HCT116 (cell line): ENCODE measurements at regions not wholly inside any gene's neighbourhood (a gene's known extent, or its start where the extent isn't known, plus 50 kb on each side); places are given as distances from the start of the nearest gene placed in this dataset.

Source experiments
- ATAC-seq: fragments of 200-7000 bp; cut with Tn5 transposase; 2 replicates; pipeline ENCODE4 v1.9.1; 2020; ENCODE audit warnings: mild to moderate bottlenecking, moderate library complexity
- BruUV-seq: library from RNA; stranded (reverse); fragments of 400-500 nt; replicated peaks from 2 replicates; lab custom pipeline; 2021; lab: Mats Ljungman, UMichigan
- CTCF ChIA-PET: fragments of 300-600 bp; sonication (Branson Sonifier 250); formaldehyde crosslinking; loops from one replicate; lab custom pipeline; 2021; ENCODE audit warnings: antibody characterized with exemption; lab: Charles Lee
- POLR2A ChIA-PET: fragments of 300-600, 350-600 bp; sonication (Branson Sonifier 250); formaldehyde crosslinking; loops from one replicate; lab custom pipeline; 2021; ENCODE audit warnings: antibody characterized with exemption; lab: Charles Lee
- RAD21 ChIA-PET, 2 experiments: fragments of 300-600 bp; sonication (Branson Sonifier 250); formaldehyde crosslinking; loops; one replicate each; lab custom pipeline; 2023; ENCODE audit warnings: low total read pairs in 2 of 2; ENCODE audit not compliant: uncharacterized antibody in 2 of 2, unreplicated experiment in 2 of 2, low non-redundant PET in 1 of 2; lab: Charles Lee
- DNase-seq: peaks from one replicate; pipeline ENCODE4 v3.0.0-alpha.2; 2010; ENCODE audit warnings: low read depth, low spot score
- H2AFZ ChIP-seq: fragments of 200-600 bp; shearing (Covaris generic), sonication (generic); 2 replicates; pipeline ENCODE4 v1.6.1; 2017; ENCODE audit warnings: low read depth, mixed run types, mixed read lengths, antibody characterized with exemption, low read length; ENCODE audit not compliant: poor library complexity, severe bottlenecking
- H3K27ac ChIP-seq: 2 replicates; pipeline ENCODE4 v1.5.1; 2012; ENCODE audit warnings: low read depth, low read length
- H3K27me3 ChIP-seq: fragments of 200-600 bp; sonication (generic); 2 replicates; pipeline ENCODE4 v1.6.1; 2016; ENCODE audit warnings: mixed run types, low read length, mixed read lengths; ENCODE audit not compliant: insufficient read depth
- H3K36me3 ChIP-seq, 2 experiments: fragments of 200-500 bp in 1 of 2; fragments of 200-600 bp in 1 of 2; sonication (Bioruptor generic) in 1 of 2; sonication (generic) in 1 of 2; 2 replicates each; pipeline versions ENCODE4 v1.5.1 to v1.6.1; 2014 to 2016; ENCODE audit warnings: low read length in 2 of 2, inconsistent platforms in 1 of 2, mixed read lengths in 1 of 2, mixed run types in 1 of 2; ENCODE audit not compliant: insufficient read depth in 2 of 2, control insufficient read depth in 1 of 2
- H3K4me1 ChIP-seq, 2 experiments: fragments of 200-600 bp in 1 of 2; sonication (generic) in 1 of 2; 2 replicates each; pipeline versions ENCODE4 v1.5.1 to v1.6.1; 2012 to 2017; ENCODE audit warnings: low read length in 2 of 2, inconsistent platforms in 1 of 2, mild to moderate bottlenecking in 1 of 2, mixed read lengths in 1 of 2, mixed run types in 1 of 2, moderate library complexity in 1 of 2; ENCODE audit not compliant: insufficient read depth in 2 of 2, control insufficient read depth in 1 of 2
- H3K4me2 ChIP-seq: fragments of 200-600 bp; sonication (generic); 2 replicates; pipeline ENCODE4 v1.6.1; 2017; ENCODE audit warnings: mixed run types, low read length, mixed read lengths
- H3K4me3 ChIP-seq, 2 experiments: fragments of 200-600 bp in 1 of 2; sonication (generic) in 1 of 2; replicated peaks in 1 of 2; 2 replicates each; pipeline ENCODE4 v1.5.1; 2011 to 2016; ENCODE audit warnings: low read length in 2 of 2, control low read depth in 1 of 2, low read depth in 1 of 2, mild to moderate bottlenecking in 1 of 2, mixed read lengths in 1 of 2, mixed run types in 1 of 2
- H3K79me2 ChIP-seq: fragments of 200-600 bp; sonication (generic); 2 replicates; pipeline ENCODE4 v1.6.1; 2017; ENCODE audit warnings: mild to moderate bottlenecking, mixed run types, low read length, moderate library complexity, mixed read lengths; ENCODE audit not compliant: insufficient read depth
- H3K9ac ChIP-seq: fragments of 200-600 bp; sonication (generic); 2 replicates; pipeline ENCODE4 v1.6.1; 2016; ENCODE audit warnings: low read length, mixed read lengths
- H3K9me2 ChIP-seq: fragments of 200-600 bp; sonication (generic), shearing (Covaris generic); 2 replicates; pipeline ENCODE4 v1.6.1; 2017; ENCODE audit warnings: mixed run types, mild to moderate bottlenecking, moderate library complexity; ENCODE audit not compliant: insufficient read depth
- H3K9me3 ChIP-seq, 2 experiments: fragments of 200-500 bp in 1 of 2; fragments of 200-600 bp in 1 of 2; sonication (Bioruptor generic) in 1 of 2; sonication (generic) in 1 of 2; 2 replicates each; pipeline ENCODE4 v1.6.1; 2014 to 2017; ENCODE audit warnings: low read length in 2 of 2, mixed read lengths in 2 of 2, inconsistent platforms in 1 of 2, low read depth in 1 of 2, mild to moderate bottlenecking in 1 of 2, mixed run types in 1 of 2, moderate library complexity in 1 of 2; ENCODE audit not compliant: control insufficient read depth in 1 of 2, insufficient read depth in 1 of 2
- H4K20me1 ChIP-seq: fragments of 200-600 bp; sonication (generic), shearing (Covaris generic); 2 replicates; pipeline ENCODE4 v1.6.1; 2017; ENCODE audit warnings: mixed run types, mild to moderate bottlenecking, moderate library complexity; ENCODE audit not compliant: insufficient read depth
- CBX3 ChIP-seq: IDR thresholded peaks from 2 replicates; pipeline ENCODE4 v1.6.1; 2012; ENCODE audit warnings: low read depth
- CEBPB ChIP-seq: IDR thresholded peaks from 2 replicates; pipeline ENCODE4 v1.6.1; 2012; ENCODE audit warnings: low read depth
- EGR1 ChIP-seq: IDR thresholded peaks from 2 replicates; pipeline ENCODE4 v1.6.1; 2012; ENCODE audit warnings: low read depth
- ELF1 ChIP-seq: IDR thresholded peaks from 2 replicates; pipeline ENCODE4 v1.6.1; 2012; ENCODE audit warnings: low read depth, borderline replicate concordance
- EZH2 ChIP-seq: fragments of 200-600 bp; sonication (generic); IDR thresholded peaks from 2 replicates; pipeline ENCODE4 v1.6.1; 2017; ENCODE audit warnings: antibody characterized with exemption, mixed run types
- JUND ChIP-seq: IDR thresholded peaks from 2 replicates; pipeline ENCODE4 v1.6.1; 2012
- POLR2A ChIP-seq: IDR thresholded peaks from 2 replicates; pipeline ENCODE4 v1.7.0; 2011; ENCODE audit warnings: borderline replicate concordance; ENCODE audit not compliant: insufficient read depth, insufficient read length; ENCODE audit errors: extremely low read depth
- SIN3A ChIP-seq: IDR thresholded peaks from 2 replicates; pipeline ENCODE4 v1.6.1; 2012; ENCODE audit warnings: low read depth
- SRF ChIP-seq: IDR thresholded peaks from 2 replicates; pipeline ENCODE4 v1.6.1; 2012; ENCODE audit warnings: low read depth
- TCF7L2 ChIP-seq: IDR thresholded peaks from 2 replicates; pipeline ENCODE4 v1.7.0; 2011; ENCODE audit warnings: borderline replicate concordance, inconsistent platforms; ENCODE audit not compliant: insufficient read depth, insufficient read length; ENCODE audit errors: extremely low read depth
- YY1 ChIP-seq: IDR thresholded peaks from 2 replicates; pipeline ENCODE4 v1.6.1; 2011; ENCODE audit warnings: low read length, low read depth, moderate library complexity, mild to moderate bottlenecking; ENCODE audit not compliant: insufficient replicate concordance; ENCODE audit errors: extremely low read depth
- ZFX ChIP-seq: fragments of 450-650 bp; IDR thresholded peaks from 2 replicates; pipeline ENCODE4 v1.6.1; 2017
- ZNF274 ChIP-seq: fragments of 200-500 bp; sonication (Bioruptor generic); IDR thresholded peaks from 2 replicates; pipeline ENCODE4 v1.6.1; 2014; ENCODE audit warnings: mild to moderate bottlenecking, low read depth, low read length, inconsistent platforms
- intact Hi-C: fragments of 100-400 bp; cut with micrococcal nuclease; formaldehyde crosslinking; loops from 2 replicates; pipeline ENCODE4 v1.10.0; 2022
- TF ChIP-seq, protein P1 (sequence below): IDR thresholded peaks from 2 replicates; pipeline ENCODE4 v1.6.1; 2011; ENCODE audit warnings: mild to moderate bottlenecking, low read length, moderate library complexity; ENCODE audit not compliant: insufficient replicate concordance; ENCODE audit errors: extremely low read depth
- TF ChIP-seq, protein P2 (sequence below): IDR thresholded peaks from 2 replicates; pipeline ENCODE4 v1.6.1; 2012
- TF ChIP-seq, protein P3 (sequence below): IDR thresholded peaks from 2 replicates; pipeline ENCODE4 v1.6.1; 2012
- TF ChIP-seq, protein P4 (sequence below), 3 experiments: fragments of 200-600 bp in 1 of 3; sonication (generic) in 1 of 3; IDR thresholded peaks in 2 of 3; conservative IDR thresholded peaks in 1 of 3; 2 replicates each; pipeline ENCODE4 v1.5.1; 2012 to 2017; ENCODE audit warnings: low read depth in 2 of 3, low read length in 2 of 3, antibody characterized with exemption in 1 of 3, borderline replicate concordance in 1 of 3, control low read depth in 1 of 3, mild to moderate bottlenecking in 1 of 3, mixed read lengths in 1 of 3, mixed run types in 1 of 3, moderate library complexity in 1 of 3; ENCODE audit not compliant: insufficient read depth in 1 of 3

DNA sequence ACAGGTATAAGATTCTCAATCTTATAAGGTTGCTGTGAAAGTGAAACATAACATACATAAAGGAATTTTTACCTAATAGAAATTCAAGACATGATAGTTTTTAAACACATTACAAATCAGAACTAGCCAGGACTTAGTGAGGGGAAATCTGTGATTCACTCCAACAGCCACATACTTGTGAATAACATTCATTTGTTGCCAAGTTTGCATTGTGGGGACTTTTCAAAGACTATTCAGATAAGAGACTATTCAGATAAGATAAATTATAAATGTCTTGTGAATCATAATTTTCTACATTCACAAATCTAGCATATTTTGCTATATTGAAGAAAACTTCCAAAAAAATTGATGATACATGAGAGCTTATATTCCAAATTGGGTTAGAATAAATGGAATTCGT, 345.3 kb upstream of the CDH20 start:
- H2AFZ ChIP-seq = no peak overlapping the region
- ChIA-PET RAD21 (no interaction called here), CTCF (no interaction called here), POLR2A (no interaction called here)
- H3K4me3 ChIP-seq = no peak overlapping the region
- no peaks in the 10 kb centered on the region for H3K79me2 ChIP-seq
- no peaks in the 10 kb centered on the region for H3K36me3 ChIP-seq
- no peaks in the 10 kb centered on the region for H3K9me2 ChIP-seq
- DNase-seq (no peak), ATAC-seq (no peak)
- no peaks in the 10 kb centered on the region for H3K4me1 ChIP-seq
- no peaks in the 10 kb centered on the region for H4K20me1 ChIP-seq
- no peak overlapping the region for H3K27ac ChIP-seq
- no peak overlapping the region for H3K4me2 ChIP-seq
- no peaks in the 10 kb centered on the region for H3K9me3 ChIP-seq
- TF ChIP-seq SIN3A (no peak), POLR2A (no peak), ZFX (no peak), ELF1 (no peak), TCF7L2 (no peak), CBX3 (no peak), CEBPB (no peak), EZH2 (no peak), JUND (no peak), EGR1 (no peak), ZNF274 (no peak), SRF (no peak), YY1 (no peak)
- TF ChIP-seq, protein P1, sequence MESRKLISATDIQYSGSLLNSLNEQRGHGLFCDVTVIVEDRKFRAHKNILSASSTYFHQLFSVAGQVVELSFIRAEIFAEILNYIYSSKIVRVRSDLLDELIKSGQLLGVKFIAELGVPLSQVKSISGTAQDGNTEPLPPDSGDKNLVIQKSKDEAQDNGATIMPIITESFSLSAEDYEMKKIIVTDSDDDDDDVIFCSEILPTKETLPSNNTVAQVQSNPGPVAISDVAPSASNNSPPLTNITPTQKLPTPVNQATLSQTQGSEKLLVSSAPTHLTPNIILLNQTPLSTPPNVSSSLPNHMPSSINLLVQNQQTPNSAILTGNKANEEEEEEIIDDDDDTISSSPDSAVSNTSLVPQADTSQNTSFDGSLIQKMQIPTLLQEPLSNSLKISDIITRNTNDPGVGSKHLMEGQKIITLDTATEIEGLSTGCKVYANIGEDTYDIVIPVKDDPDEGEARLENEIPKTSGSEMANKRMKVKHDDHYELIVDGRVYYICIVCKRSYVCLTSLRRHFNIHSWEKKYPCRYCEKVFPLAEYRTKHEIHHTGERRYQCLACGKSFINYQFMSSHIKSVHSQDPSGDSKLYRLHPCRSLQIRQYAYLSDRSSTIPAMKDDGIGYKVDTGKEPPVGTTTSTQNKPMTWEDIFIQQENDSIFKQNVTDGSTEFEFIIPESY = no peak
- TF ChIP-seq, protein P2, sequence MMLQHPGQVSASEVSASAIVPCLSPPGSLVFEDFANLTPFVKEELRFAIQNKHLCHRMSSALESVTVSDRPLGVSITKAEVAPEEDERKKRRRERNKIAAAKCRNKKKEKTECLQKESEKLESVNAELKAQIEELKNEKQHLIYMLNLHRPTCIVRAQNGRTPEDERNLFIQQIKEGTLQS = no peak
- TF ChIP-seq, protein P3, sequence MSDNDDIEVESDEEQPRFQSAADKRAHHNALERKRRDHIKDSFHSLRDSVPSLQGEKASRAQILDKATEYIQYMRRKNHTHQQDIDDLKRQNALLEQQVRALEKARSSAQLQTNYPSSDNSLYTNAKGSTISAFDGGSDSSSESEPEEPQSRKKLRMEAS = no peak
- TF ChIP-seq, protein P4, sequence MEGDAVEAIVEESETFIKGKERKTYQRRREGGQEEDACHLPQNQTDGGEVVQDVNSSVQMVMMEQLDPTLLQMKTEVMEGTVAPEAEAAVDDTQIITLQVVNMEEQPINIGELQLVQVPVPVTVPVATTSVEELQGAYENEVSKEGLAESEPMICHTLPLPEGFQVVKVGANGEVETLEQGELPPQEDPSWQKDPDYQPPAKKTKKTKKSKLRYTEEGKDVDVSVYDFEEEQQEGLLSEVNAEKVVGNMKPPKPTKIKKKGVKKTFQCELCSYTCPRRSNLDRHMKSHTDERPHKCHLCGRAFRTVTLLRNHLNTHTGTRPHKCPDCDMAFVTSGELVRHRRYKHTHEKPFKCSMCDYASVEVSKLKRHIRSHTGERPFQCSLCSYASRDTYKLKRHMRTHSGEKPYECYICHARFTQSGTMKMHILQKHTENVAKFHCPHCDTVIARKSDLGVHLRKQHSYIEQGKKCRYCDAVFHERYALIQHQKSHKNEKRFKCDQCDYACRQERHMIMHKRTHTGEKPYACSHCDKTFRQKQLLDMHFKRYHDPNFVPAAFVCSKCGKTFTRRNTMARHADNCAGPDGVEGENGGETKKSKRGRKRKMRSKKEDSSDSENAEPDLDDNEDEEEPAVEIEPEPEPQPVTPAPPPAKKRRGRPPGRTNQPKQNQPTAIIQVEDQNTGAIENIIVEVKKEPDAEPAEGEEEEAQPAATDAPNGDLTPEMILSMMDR (IDR thresholded peaks at IDR 0.05 in 2 of 3, conservative IDR thresholded peaks at IDR 0.05 in 1 of 3; ENCODE audit: borderline replicate concordance in 1 of 3, insufficient read depth in 1 of 3, low read depth in 2 of 3, low read length in 2 of 3) = no peak
- TF ChIP-seq, all 23 proteins: peak for 0
- intact Hi-C loops = no loop called here
- Histone ChIP-seq H3K27me3 (no peaks in the 10 kb centered on the region), H3K9ac (no peak overlapping the region)
- no TSS peak for BruUV-seq
